ENCODE measurements at regions not wholly inside any gene's neighbourhood (a gene's known extent, or its start where the extent isn't known, plus 50 kb on each side); places are given as distances from the start of the nearest gene placed in this dataset.
"Not testable (repeated sequence)": the region's sequence is repeated elsewhere in the genome, so short reads cannot be mapped to it uniquely, and the experiment has no call there.

- no peak for DNase-seq (ENCODE audit: low read depth)
- no peak overlapping the region for H3K4me3 ChIP-seq (ENCODE audit: low read length)
- TF ChIP-seq CTCF (conservative IDR thresholded peaks at IDR 0.05; ENCODE audit: low read depth, low read length): no peak
Observed at GRCh38 chr6:78377056-78377455, 490.3 kb upstream of the IRAK1BP1 start.

- DNase-seq (ENCODE audit: low read depth): no peak
Observed at GRCh38 chr6:78379982-78380381, 487.4 kb upstream of the IRAK1BP1 start.

GRCh38 chr6:78380541-78380940 is 486.8 kb upstream of the IRAK1BP1 start:
- H3K4me3 ChIP-seq (ENCODE audit: low read length): no peak overlapping the region
- no peak for TF ChIP-seq CTCF (conservative IDR thresholded peaks at IDR 0.05; ENCODE audit: low read depth, low read length)
- no peak for DNase-seq (ENCODE audit: low read depth)

More at GRCh38 chr6:78379982-78380381, 487.4 kb upstream of the IRAK1BP1 start:
- TF ChIP-seq CTCF (conservative IDR thresholded peaks at IDR 0.05; ENCODE audit: low read depth, low read length): no peak
- no peak overlapping the region for H3K4me3 ChIP-seq (ENCODE audit: low read length)

- no peak for TF ChIP-seq CTCF (conservative IDR thresholded peaks at IDR 0.05; ENCODE audit: low read depth, low read length)
- no peak for DNase-seq (ENCODE audit: low read depth)
- H3K4me3 ChIP-seq (ENCODE audit: low read length): no peak overlapping the region
Observed at GRCh38 chr6:78383968-78384367, 483.4 kb upstream of the IRAK1BP1 start.

GRCh38 chr6:78386854-78387253 is 480.5 kb upstream of the IRAK1BP1 start:
- DNase-seq (ENCODE audit: low read depth); H3K4me3 ChIP-seq (ENCODE audit: low read length): not testable (repeated sequence)

GRCh38 chr6:78390066-78390465 is 477.3 kb upstream of the IRAK1BP1 start:
- DNase-seq (ENCODE audit: low read depth): no peak
- no peak for TF ChIP-seq CTCF (conservative IDR thresholded peaks at IDR 0.05; ENCODE audit: low read depth, low read length)
- no peak overlapping the region for H3K4me3 ChIP-seq (ENCODE audit: low read length)

- TF ChIP-seq CTCF (conservative IDR thresholded peaks at IDR 0.05; ENCODE audit: low read depth, low read length): no peak
- no peak overlapping the region for H3K4me3 ChIP-seq (ENCODE audit: low read length)
- no peak for DNase-seq (ENCODE audit: low read depth)
Observed at GRCh38 chr6:78397499-78397898, 469.9 kb upstream of the IRAK1BP1 start.

GRCh38 chr6:78398292-78398691 is 469.1 kb upstream of the IRAK1BP1 start:
- no peak for DNase-seq (ENCODE audit: low read depth)
- H3K4me3 ChIP-seq (ENCODE audit: low read length): no peak overlapping the region
- no peak for TF ChIP-seq CTCF (conservative IDR thresholded peaks at IDR 0.05; ENCODE audit: low read depth, low read length)

All from retinal pigment epithelial cell (primary cell).